ENCODE measurements at regions not wholly inside any gene's neighbourhood (a gene's known extent, or its start where the extent isn't known, plus 50 kb on each side); places are given as distances from the start of the nearest gene placed in this dataset.

GRCh38 chr21:27339902-27340301, 373.0 kb upstream of the ADAMTS5 start:
- TF ChIP-seq POLR2A (IDR thresholded peaks at IDR 0.05) (no peak), CTCF (IDR thresholded peaks at IDR 0.05) (no peak)
